HG03575 (cell line): ENCODE measurements at regions not wholly inside any gene's neighbourhood (a gene's known extent, or its start where the extent isn't known, plus 50 kb on each side); places are given as distances from the start of the nearest gene placed in this dataset.

ENCODE experiments used
- ATAC-seq: cut with Tn5 transposase; IDR thresholded peaks from one replicate; pipeline ENCODE4 v1.9.1; 2021; ENCODE audit not compliant: unreplicated experiment, insufficient number of reproducible peaks, low FRiP score; ENCODE audit errors: extremely low read depth

DNA sequence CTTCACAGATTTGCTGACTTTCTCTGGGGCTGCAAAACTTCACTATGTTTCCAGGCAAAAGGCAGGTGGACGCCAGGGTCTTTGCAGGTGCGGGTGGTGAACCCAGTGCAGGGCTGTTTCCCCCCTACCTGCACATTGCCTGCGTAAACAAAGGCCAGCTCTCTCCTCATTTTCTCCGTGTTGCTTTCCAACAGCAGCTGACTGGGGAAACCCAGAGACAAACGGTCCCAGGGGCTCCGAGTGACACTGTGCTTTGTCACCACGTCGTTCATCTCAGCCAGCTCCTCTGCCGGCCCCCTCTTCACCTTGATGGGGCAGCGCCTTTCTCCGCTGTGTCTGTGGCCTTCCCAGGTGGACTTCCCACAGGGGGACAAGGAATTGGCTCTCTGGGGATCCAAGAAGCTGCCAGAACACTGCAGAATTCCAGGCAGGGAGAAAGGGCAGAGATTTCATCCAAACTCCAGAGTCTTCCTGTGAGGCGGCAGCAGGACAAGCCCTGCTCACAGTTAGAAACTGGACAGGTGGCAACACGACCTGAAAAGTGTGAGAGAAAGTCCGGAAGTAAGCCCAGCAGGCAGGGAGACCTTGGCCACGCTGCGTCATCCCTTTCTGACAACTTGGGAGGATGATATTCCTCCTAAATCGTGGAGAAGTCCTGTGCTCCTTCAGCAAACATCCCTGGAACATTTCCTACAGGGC, 1493.7 kb downstream of the TBC1D22A start:
- no peak for ATAC-seq

DNA sequence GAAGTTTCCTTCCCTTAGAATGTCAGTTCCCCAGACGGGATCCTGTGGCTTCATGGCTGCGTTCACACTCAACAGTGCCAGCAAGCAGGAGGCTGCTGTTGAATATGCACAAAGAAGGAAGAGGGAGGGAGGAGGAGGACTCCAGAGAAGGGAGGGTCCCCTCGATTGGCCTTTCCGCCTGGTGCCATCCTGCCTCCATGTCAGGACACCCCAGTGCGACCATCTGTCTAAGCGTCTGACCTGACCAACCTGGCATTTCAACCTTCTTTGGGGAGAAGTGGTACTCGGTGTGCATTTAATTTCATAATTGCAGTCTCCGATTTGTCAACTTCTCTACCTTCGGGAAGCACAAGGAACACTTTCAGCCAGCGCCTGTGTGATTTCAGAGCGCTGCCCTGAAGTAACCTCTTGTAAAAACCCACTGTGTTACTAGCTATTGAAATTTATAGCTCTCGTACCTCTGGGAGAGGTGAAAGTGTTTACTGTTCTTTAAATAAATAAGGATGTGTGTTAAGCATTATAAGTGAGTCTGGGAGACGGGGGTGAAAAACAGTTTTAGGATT, 1491.9 kb downstream of the TBC1D22A start:
- no peak for ATAC-seq

DNA sequence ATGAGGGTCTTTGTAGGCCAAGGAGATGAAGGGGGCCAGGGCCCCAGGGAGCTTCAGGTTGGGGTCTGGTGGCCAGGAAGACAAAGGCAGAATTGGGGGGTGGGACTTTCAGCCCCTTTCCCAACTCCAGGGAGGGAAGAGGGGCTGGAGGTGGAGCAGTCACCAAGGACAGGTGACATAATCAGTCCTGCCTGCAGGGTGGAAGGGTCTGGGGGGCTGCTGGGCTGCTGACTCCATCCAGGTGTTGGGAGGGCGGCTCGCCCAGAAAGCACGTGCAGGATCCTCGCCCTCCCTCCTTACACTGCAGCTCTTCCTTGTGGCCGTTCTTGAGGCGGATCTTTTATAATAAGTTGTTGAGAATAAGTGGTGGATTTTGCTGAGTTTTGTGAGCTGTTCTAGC, 1491.1 kb downstream of the TBC1D22A start:
- no peak for ATAC-seq

GRCh38 chr22:48253136-48253535, 1490.7 kb downstream of the TBC1D22A start:
- ATAC-seq = no peak

- ATAC-seq = no peak
Measured at GRCh38 chr22:48251629-48252028, 1489.2 kb downstream of the TBC1D22A start.

DNA sequence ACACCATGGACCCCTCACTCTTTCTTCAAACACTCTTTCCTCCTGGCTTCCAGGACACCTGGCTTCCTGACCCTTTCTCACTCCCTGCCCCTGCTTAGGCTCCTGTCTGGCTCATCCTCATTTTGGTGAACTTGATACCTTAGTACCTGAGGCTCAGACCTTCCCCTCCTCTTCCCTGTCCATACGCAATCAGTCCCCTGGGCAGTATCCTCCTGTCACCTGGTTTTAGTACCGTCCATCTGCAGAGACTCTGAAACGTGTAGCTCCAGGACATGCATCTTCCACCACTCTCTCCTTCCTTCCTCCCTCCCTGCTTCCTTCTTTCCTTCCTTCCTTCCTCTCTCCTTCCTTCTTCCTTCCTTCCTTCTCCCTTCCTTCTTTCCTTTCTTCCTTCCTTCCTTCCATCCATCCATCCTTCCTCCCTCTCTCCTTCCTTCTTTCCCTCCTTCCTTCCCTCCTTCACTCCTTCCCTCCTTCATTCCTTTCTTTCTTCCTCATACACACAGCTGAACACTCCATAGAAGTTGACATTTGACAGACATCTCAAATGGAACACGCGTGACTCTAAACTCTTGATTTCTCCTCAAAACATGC, 1488.6 kb downstream of the TBC1D22A start:
- ATAC-seq = no peak

GRCh38 chr22:48250286-48250895, 1487.9 kb downstream of the TBC1D22A start:
- ATAC-seq = no peak

GRCh38 chr22:48249713-48250268, 1487.3 kb downstream of the TBC1D22A start:
- no peak for ATAC-seq

GRCh38 chr22:48248901-48249455, 1486.5 kb downstream of the TBC1D22A start:
- no peak for ATAC-seq

DNA sequence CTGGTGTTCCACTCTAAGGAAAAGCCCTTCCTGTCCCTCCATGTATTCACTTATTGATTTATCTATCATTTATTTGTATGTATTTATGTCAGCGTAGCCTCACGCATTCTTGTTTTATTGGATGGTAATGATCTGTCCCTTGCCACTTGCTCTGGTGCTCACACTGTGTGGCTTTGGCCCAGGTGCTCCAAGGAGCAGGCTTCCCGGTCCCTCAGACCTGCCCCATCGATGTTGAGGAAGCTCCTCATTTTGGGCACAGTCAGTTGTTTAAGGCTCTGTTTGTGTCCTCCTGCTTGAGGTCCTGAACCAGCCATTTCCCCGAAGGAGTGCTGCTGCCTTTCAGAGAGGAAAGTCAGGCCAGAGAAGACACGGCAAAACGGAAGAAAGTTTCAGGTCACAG, 1485.4 kb downstream of the TBC1D22A start:
- ATAC-seq = no peak

DNA sequence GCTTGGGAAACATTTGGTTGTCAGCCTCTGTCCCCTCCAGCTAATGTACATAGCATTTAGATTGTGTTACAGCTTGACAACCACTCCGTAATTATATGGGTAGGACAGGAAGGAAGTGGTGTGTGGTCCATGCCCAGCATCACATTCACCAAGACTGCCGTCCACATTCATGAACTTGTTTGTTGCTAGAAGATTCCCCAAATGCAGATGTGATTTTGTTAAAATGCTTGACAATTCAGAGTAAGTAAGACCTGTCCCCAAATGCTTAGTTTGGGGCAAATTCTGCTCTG, 1482.7 kb downstream of the TBC1D22A start:
- no peak for ATAC-seq

- ATAC-seq = no peak
Measured at GRCh38 chr22:48244388-48245195, 1482.1 kb downstream of the TBC1D22A start.

GRCh38 chr22:48242461-48242864, 1480.0 kb downstream of the TBC1D22A start:
- ATAC-seq = no peak

DNA sequence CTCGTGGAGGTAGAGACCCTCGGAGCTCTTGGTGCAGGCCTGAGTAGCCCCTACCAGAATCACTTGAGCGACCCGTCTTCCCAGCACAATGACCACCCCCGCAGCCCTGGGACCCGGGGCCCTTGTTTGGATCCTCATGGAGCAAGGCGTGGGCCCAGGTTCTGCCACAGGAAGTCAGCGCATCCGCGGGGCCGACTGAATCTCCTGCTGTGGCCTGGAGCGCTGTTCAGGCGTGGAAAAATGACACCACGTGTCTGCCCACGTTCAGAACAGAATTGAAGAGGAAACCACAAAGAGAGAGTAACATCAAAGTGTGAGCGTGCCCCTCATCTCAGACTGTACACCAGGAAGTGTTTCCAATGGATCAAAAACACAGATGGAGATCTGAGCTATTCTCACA, 1479.2 kb downstream of the TBC1D22A start:
- ATAC-seq = no peak

GRCh38 chr22:48240935-48241230, 1478.4 kb downstream of the TBC1D22A start:
- ATAC-seq = no peak

DNA sequence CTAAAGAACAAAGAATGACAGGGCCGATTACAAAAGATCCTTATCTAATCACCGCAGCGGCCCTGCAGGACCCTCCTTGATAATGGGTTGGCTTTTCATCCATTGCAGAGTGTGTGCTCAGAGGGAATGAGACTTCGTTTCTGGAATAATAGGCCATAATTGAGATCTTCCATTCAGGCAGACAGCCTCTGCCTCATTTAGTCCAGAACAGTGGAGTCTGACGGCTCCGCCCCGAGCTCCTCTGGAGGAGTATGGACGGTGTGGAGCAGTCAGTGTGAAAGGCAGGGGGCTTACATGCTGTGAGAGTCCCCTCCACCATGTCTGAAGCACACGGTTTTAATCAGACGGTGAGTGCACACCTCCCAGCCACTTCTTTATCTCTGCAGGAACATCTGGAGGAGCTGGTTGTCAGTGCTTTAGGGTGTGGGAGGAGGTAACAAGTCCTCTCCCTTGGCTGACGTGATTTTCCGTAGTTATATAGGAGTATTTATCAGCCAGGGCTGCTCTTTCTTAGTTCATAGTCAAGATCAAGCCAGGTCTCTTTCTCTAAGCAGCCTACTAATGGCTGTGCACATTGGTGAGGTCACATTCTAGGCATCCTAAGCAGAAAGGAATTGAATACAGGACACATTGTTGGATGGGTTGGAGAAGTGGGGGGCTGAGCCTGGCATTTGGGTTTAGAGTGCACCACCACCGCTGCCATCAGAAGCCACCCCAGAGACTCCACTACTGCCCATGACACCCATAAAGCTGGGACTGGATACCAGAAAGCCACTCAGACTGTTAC, 1477.9 kb downstream of the TBC1D22A start:
- ATAC-seq = no peak

DNA sequence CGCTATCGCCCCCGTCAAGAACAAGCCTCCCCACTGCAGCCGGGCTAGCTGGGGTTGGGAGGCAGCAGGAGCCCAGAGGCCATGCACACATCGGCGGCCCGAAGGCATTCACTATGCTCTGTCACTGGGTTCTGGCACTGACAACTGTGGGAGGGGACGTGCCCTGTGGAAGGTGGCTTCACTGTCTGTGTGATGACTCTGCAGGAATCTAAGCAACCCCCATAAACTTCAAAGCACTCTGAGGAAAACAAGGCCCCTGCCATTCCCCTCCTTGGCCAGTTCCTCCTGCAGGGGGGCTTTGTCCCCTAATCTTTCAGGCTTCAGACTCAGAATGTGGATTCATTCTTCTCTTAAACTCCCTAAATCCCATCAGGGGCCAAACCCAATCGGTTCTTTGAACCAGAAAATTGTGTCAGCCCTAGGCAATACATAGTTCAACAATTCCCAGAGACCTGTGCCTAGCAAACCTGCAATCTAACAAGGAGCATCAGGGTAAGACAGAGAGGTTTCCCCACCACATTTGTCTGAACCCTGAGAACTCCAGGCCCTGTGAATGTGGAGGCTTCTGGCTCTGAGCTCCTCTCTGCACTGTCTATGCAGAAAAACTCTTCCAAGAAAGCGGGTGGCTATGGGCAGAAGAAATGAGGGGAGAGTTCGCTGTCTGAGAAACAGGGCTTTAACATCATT, 1477.2 kb downstream of the TBC1D22A start:
- ATAC-seq = no peak

GRCh38 chr22:48238966-48239365, 1476.5 kb downstream of the TBC1D22A start:
- ATAC-seq = no peak
